HepG2 (cell line): ENCODE measurements at regions not wholly inside any gene's neighbourhood (a gene's known extent, or its start where the extent isn't known, plus 50 kb on each side); places are given as distances from the start of the nearest gene placed in this dataset.

Experiments
- ATAC-seq: fragments of 200-7000 bp; cut with Tn5 transposase; 3 replicates; pipeline ENCODE4 v1.9.1; 2020; ENCODE audit warnings: mild to moderate bottlenecking, moderate library complexity
- BruUV-seq: library from RNA; stranded (reverse); fragments of 400-500 nt; replicated peaks from 2 replicates; lab custom pipeline; 2021; lab: Mats Ljungman, UMichigan
- CTCF ChIA-PET: fragments of 300-600 bp; formaldehyde crosslinking; extraction: SDS; loops from one replicate; lab custom pipeline; 2021; ENCODE audit warnings: low total read pairs, inconsistent platforms, low intra/inter-chr PET ratio; lab: Yijun Ruan, JAX
- POLR2A ChIA-PET: fragments of 350-600 bp; sonication (Branson Sonifier 250); formaldehyde crosslinking; loops from one replicate; lab custom pipeline; 2020; ENCODE audit warnings: antibody characterized with exemption, inconsistent platforms; lab: Yijun Ruan, JAX
- DNase-seq: peaks from one replicate; pipeline ENCODE4 v3.0.0-alpha.2; 2015; ENCODE audit warnings: low spot score
- FAIRE-seq: peaks from 3 replicates; lab custom pipeline; 2011; peaks lifted over from hg19 to GRCh38; lab: Jason Lieb, UNC
- H2AFZ ChIP-seq: one replicate; pipeline ENCODE4 v1.6.1; 2011; ENCODE audit warnings: low read length, inconsistent platforms
- H3K27ac ChIP-seq: fragments of 300-600 bp; 3 replicates; pipeline ENCODE4 v1.8.0; 2011; ENCODE audit warnings: mixed run types, mild to moderate bottlenecking, mixed read lengths, low read length, inconsistent platforms; ENCODE audit not compliant: insufficient read depth; ENCODE audit errors: extremely low read length
- H3K27me3 ChIP-seq, 2 experiments: fragments of 200-600 bp in 1 of 2; 2 replicates in 1 of 2; 3 replicates in 1 of 2; pipeline versions ENCODE4 v1.6.0 to v1.8.0; 2011; ENCODE audit warnings: low read length in 2 of 2, mild to moderate bottlenecking in 2 of 2, moderate library complexity in 2 of 2, inconsistent platforms in 1 of 2; ENCODE audit not compliant: insufficient read depth in 2 of 2, control insufficient read depth in 1 of 2
- H3K36me3 ChIP-seq, 2 experiments: fragments of 200-600 bp in 1 of 2; replicated peaks in 1 of 2; 2 replicates in 1 of 2; 3 replicates in 1 of 2; pipeline versions ENCODE4 v1.5.1 to v1.8.0; 2011; ENCODE audit warnings: low read length in 2 of 2, inconsistent platforms in 1 of 2; ENCODE audit not compliant: insufficient read depth in 2 of 2, control insufficient read depth in 1 of 2
- H3K4me1 ChIP-seq: 2 replicates; pipeline ENCODE4 v1.5.1; 2012; ENCODE audit warnings: low read length, inconsistent platforms; ENCODE audit not compliant: insufficient read depth
- H3K4me2 ChIP-seq: 2 replicates; pipeline ENCODE4 v1.6.0; 2011; ENCODE audit warnings: low read depth, low read length, inconsistent platforms
- H3K4me3 ChIP-seq, 3 experiments: fragments of 200-600 bp in 1 of 3; sonication (generic), shearing (Covaris generic) in 1 of 3; replicated peaks in 1 of 3; 2 replicates each; pipeline ENCODE4 v1.5.1; 2011 to 2016; ENCODE audit warnings: low read length in 3 of 3, inconsistent platforms in 2 of 3, low read depth in 2 of 3, mild to moderate bottlenecking in 2 of 3, control low read depth in 1 of 3, mixed read lengths in 1 of 3; ENCODE audit not compliant: insufficient read depth in 1 of 3
- H3K79me2 ChIP-seq: one replicate; pipeline ENCODE4 v1.6.1; 2011; ENCODE audit warnings: low read length, inconsistent platforms; ENCODE audit not compliant: insufficient read depth
- H3K9ac ChIP-seq: 2 replicates; pipeline ENCODE4 v1.6.0; 2011; ENCODE audit warnings: mild to moderate bottlenecking, low read depth, low read length, inconsistent platforms; ENCODE audit not compliant: insufficient read depth
- H3K9me3 ChIP-seq: 2 replicates; pipeline ENCODE4 v1.5.1; 2012; ENCODE audit warnings: mild to moderate bottlenecking, low read length
- H4K20me1 ChIP-seq: 2 replicates; pipeline ENCODE4 v1.6.0; 2011; ENCODE audit warnings: inconsistent platforms, mild to moderate bottlenecking, low read length, moderate library complexity; ENCODE audit not compliant: insufficient read depth
- EHMT2 ChIP-seq: fragments of 200-600 bp; sonication (generic); IDR thresholded peaks from 2 replicates; pipeline ENCODE4 v1.7.0; 2017; ENCODE audit warnings: antibody characterized with exemption, low read depth, low read length, borderline replicate concordance
- NCOA5 ChIP-seq: sonication (generic); formaldehyde crosslinking; IDR thresholded peaks from 2 replicates; pipeline ENCODE4 v1.4.0; 2020; ENCODE audit warnings: missing genetic modification reagents
- NFIC ChIP-seq: IDR thresholded peaks from 2 replicates; pipeline ENCODE4 v1.6.1; 2012; ENCODE audit warnings: mild to moderate bottlenecking, low read length, inconsistent platforms
- NFKBIZ ChIP-seq: IDR thresholded peaks from 2 replicates; pipeline ENCODE4 v1.6.1; 2018; ENCODE audit warnings: missing genetic modification reagents, missing compliant biosample characterization
- SNAI1 ChIP-seq: sonication (generic); formaldehyde crosslinking; IDR thresholded peaks from 2 replicates; pipeline ENCODE4 v1.5.0; 2020; ENCODE audit warnings: mild to moderate bottlenecking, missing genetic modification reagents, borderline replicate concordance
- SRSF1 ChIP-seq: fragments of 200-400 bp; formaldehyde crosslinking; optimal IDR thresholded peaks from 2 replicates; pipeline ENCODE3; 2017; ENCODE audit warnings: mild to moderate bottlenecking, low read depth, low read length, moderate library complexity
- ZC3H4 ChIP-seq: sonication (generic); formaldehyde crosslinking; IDR thresholded peaks from 2 replicates; pipeline ENCODE4 v1.4.0; 2020; ENCODE audit warnings: missing genetic modification reagents, borderline replicate concordance
- ZKSCAN1 ChIP-seq: fragments of 150-350 bp; IDR thresholded peaks from 2 replicates; pipeline ENCODE4 v1.6.1; 2014; ENCODE audit warnings: low read length
- ZNF234 ChIP-seq: sonication (generic); formaldehyde crosslinking; conservative IDR thresholded peaks from 2 replicates; pipeline ENCODE4 v1.5.1; 2020; ENCODE audit warnings: mild to moderate bottlenecking, missing genetic modification reagents
- ZNF34 ChIP-seq: sonication (generic); formaldehyde crosslinking; IDR thresholded peaks from 2 replicates; pipeline ENCODE4 v1.4.0; 2020; ENCODE audit warnings: mild to moderate bottlenecking, missing genetic modification reagents, borderline replicate concordance
- ZNF484 ChIP-seq: sonication (generic); formaldehyde crosslinking; IDR thresholded peaks from 2 replicates; pipeline ENCODE4 v1.5.1; 2020; ENCODE audit warnings: mild to moderate bottlenecking, low read depth, missing genetic modification reagents, borderline replicate concordance
- ZNF577 ChIP-seq: sonication (generic); formaldehyde crosslinking; IDR thresholded peaks from 2 replicates; pipeline ENCODE4 v1.4.0; 2020; ENCODE audit warnings: mild to moderate bottlenecking, low read depth, missing genetic modification reagents, borderline replicate concordance
- ZNF7 ChIP-seq: IDR thresholded peaks from 2 replicates; pipeline ENCODE4 v1.6.1; 2016; ENCODE audit warnings: missing biosample characterization, missing genetic modification reagents
- ZNF782 ChIP-seq: sonication (generic); formaldehyde crosslinking; IDR thresholded peaks from 2 replicates; pipeline ENCODE4 v1.4.0; 2020; ENCODE audit warnings: missing genetic modification reagents, mild to moderate bottlenecking, borderline replicate concordance
- WGBS: methylation state at CpG from one replicate; pipeline ENCODE4 v1.1.6; 2017; ENCODE audit warnings: low lambda C conversion rate; 5-methylcytosine and 5-hydroxymethylcytosine counted together
- in situ Hi-C: cut with HindIII; loops from 2 replicates; pipeline ENCODE4 v1.10.0; 2017; ENCODE audit warnings: low pct_unique_long_range_greater_than_20kb; ENCODE audit not compliant: extremely low pct_ligation_motif_present
- intact Hi-C: fragments of 100-400 bp; cut with micrococcal nuclease; formaldehyde crosslinking; loops from one replicate; pipeline ENCODE4 v1.10.0; 2022; ENCODE audit not compliant: unreplicated experiment
- TF ChIP-seq, protein P1 (sequence below): sonication (generic); formaldehyde crosslinking; IDR thresholded peaks from 2 replicates; pipeline ENCODE4 v1.4.0; 2020; ENCODE audit warnings: mild to moderate bottlenecking, missing genetic modification reagents
- TF ChIP-seq, protein P2 (sequence below): sonication (generic); formaldehyde crosslinking; IDR thresholded peaks from 2 replicates; pipeline ENCODE4 v1.4.0; 2020; ENCODE audit warnings: mild to moderate bottlenecking, missing genetic modification reagents
- TF ChIP-seq, protein P3 (sequence below): sonication (generic); formaldehyde crosslinking; IDR thresholded peaks from 2 replicates; pipeline ENCODE4 v1.8.1; 2023; ENCODE audit warnings: missing genetic modification reagents, mild to moderate bottlenecking, borderline replicate concordance

DNA sequence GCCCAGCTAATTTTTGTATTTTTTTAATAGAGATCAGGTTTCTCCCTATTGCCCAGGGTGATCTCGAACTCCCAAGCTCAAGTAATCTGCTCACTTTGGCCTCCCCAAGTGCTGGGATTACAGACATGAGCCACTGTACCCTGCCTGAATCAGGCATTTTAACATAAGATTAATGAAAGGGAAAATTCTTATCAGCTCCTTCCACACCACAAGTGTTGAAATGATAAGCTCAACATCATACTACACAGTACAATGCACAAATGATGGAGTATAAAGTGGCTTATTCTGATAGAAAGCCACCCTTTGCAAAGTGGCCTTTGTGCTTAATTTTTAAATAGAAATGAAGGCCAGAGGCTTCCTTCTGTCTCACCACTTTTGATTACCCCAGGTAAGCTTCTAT, 71.3 kb upstream of the MCHR2 start:
- in situ Hi-C loops = no loop called here
- no TSS peak for BruUV-seq
- CTCF ChIA-PET = no interaction called here
- TF ChIP-seq ZNF484 (CRISPR knock-in tag) (no peak), ZKSCAN1 (no peak), ZNF234 (CRISPR knock-in tag) (no peak), EHMT2 (no peak), NFIC (no peak), SRSF1 (no peak), ZNF782 (CRISPR knock-in tag) (no peak), NCOA5 (CRISPR knock-in tag) (no peak), ZNF34 (CRISPR knock-in tag) (no peak), NFKBIZ (CRISPR knock-in tag) (no peak), SNAI1 (CRISPR knock-in tag) (no peak), ZNF7 (CRISPR knock-in tag) (no peak), ZNF577 (CRISPR knock-in tag) (no peak), ZC3H4 (CRISPR knock-in tag) (no peak)
- TF ChIP-seq, protein P1, sequence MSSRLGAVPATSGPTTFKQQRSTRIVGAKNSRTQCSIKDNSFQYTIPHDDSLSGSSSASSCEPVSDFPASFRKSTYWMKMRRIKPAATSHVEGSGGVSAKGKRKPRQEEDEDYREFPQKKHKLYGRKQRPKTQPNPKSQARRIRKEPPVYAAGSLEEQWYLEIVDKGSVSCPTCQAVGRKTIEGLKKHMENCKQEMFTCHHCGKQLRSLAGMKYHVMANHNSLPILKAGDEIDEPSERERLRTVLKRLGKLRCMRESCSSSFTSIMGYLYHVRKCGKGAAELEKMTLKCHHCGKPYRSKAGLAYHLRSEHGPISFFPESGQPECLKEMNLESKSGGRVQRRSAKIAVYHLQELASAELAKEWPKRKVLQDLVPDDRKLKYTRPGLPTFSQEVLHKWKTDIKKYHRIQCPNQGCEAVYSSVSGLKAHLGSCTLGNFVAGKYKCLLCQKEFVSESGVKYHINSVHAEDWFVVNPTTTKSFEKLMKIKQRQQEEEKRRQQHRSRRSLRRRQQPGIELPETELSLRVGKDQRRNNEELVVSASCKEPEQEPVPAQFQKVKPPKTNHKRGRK (CRISPR knock-in tag) = no peak
- TF ChIP-seq, protein P2, sequence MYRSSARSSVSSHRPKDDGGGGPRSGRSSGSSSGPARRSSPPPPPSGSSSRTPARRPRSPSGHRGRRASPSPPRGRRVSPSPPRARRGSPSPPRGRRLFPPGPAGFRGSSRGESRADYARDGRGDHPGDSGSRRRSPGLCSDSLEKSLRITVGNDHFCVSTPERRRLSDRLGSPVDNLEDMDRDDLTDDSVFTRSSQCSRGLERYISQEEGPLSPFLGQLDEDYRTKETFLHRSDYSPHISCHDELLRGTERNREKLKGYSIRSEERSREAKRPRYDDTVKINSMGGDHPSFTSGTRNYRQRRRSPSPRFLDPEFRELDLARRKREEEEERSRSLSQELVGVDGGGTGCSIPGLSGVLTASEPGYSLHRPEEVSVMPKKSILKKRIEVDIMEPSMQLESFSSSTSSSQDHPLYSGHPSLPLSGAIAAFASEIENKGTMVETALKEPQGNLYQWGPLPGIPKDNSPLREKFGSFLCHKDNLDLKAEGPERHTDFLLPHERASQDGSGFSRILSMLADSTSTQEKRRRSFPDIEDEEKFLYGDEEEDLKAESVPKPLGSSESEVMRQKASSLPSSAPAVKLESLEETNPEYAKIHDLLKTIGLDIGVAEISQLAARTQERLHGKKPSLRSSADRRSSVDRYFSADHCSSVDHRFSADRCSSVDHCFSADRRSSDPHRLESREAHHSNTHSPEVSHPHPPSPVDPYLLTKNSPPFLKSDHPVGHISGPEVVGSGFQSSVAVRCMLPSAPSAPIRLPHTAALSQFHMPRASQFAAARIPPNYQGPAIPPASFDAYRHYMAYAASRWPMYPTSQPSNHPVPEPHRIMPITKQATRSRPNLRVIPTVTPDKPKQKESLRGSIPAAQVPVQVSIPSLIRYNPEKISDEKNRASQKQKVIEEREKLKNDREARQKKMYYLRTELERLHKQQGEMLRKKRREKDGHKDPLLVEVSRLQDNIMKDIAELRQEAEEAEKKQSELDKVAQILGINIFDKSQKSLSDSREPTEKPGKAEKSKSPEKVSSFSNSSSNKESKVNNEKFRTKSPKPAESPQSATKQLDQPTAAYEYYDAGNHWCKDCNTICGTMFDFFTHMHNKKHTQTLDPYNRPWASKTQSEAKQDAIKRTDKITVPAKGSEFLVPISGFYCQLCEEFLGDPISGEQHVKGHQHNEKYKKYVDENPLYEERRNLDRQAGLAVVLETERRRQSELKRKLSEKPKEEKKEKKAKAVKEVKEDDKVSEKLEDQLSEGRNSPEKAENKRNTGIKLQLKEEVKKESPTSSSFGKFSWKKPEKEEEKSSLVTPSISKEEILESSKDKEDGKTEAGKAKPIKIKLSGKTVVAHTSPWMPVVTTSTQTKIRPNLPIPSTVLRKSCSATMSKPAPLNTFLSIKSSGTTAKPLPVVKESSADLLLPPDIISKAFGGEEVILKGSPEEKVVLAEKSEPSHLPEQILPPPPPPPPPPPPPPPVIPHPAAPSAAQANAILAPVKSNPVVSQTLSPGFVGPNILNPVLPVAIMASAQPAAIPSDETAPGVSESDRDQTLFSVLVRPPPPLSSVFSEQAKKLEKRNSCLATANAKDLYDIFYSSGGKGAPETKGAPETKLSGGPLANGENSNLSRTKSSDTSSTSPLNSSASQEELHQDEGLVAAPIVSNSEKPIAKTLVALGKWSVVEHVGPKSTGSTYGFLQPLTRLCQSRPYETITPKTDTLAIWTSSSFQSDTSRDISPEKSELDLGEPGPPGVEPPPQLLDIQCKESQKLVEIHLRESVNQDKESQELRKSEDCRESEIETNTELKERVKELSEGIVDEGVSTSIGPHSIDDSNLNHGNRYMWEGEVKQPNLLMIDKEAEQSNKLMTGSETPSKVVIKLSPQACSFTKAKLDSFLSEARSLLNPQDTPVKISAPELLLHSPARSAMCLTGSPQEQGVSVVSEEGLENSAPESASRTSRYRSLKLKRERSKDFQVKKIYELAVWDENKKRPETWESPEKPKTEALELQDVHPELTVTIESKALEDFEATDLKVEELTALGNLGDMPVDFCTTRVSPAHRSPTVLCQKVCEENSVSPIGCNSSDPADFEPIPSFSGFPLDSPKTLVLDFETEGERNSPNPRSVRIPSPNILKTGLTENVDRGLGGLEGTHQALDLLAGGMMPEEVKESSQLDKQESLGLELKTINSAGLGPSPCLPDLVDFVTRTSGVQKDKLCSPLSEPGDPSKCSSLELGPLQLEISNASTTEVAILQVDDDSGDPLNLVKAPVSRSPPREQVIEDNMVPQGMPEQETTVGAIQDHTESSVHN (CRISPR knock-in tag) = no peak
- TF ChIP-seq, protein P3, sequence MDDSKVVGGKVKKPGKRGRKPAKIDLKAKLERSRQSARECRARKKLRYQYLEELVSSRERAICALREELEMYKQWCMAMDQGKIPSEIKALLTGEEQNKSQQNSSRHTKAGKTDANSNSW (CRISPR knock-in tag) = no peak

More for the DNA sequence above, 71.3 kb upstream of the MCHR2 start:
- intact Hi-C loops = no loop called here
- Histone ChIP-seq H3K4me3 (no peak overlapping the region), H3K27ac (no peak overlapping the region), H3K27me3 (no peaks in the 10 kb centered on the region; a peak in 1 of 5 replicates), H3K36me3 (no peaks in the 10 kb centered on the region), H4K20me1 (no peaks in the 10 kb centered on the region), H2AFZ (no peak overlapping the region), H3K79me2 (no peaks in the 10 kb centered on the region), H3K4me1 (no peaks in the 10 kb centered on the region), H3K9me3 (peaks cover 8% of the 10 kb centered on the region), H3K4me2 (no peak overlapping the region), H3K9ac (no peak overlapping the region)
- ATAC-seq (no peak), DNase-seq (no peak), FAIRE-seq (no peak)
- WGBS = 0% methylated on average over 1 of the region's 1 CpG
- POLR2A ChIA-PET = no interaction called here
